GM12878 (cell line): ENCODE measurements at regions not wholly inside any gene's neighbourhood (a gene's known extent, or its start where the extent isn't known, plus 50 kb on each side); places are given as distances from the start of the nearest gene placed in this dataset.

Experiments used
- ATAC-seq: fragments of 200-7000 bp; cut with Tn5 transposase; 3 replicates; pipeline ENCODE4 v1.9.1; 2020; ENCODE audit warnings: mild to moderate bottlenecking, moderate library complexity
- BruUV-seq: library from RNA; stranded (reverse); fragments of 400-500 nt; replicated peaks from 2 replicates; lab custom pipeline; 2021; lab: Mats Ljungman, UMichigan
- CTCF ChIA-PET: fragments of 300-600 bp; sonication (Branson Sonifier 250); formaldehyde crosslinking; extraction: SDS; loops from one replicate; lab custom pipeline; 2021; ENCODE audit warnings: inconsistent platforms; lab: Yijun Ruan, JAX
- POLR2A ChIA-PET: fragments of 350-600 bp; formaldehyde crosslinking; extraction: SDS; loops from one replicate; lab custom pipeline; 2021; ENCODE audit warnings: inconsistent platforms; lab: Charles Lee
- RAD21 ChIA-PET: fragments of 300-600 bp; sonication (Branson Sonifier 250); formaldehyde crosslinking; loops from one replicate; lab custom pipeline; 2023; ENCODE audit warnings: antibody characterized with exemption; ENCODE audit not compliant: unreplicated experiment; lab: Charles Lee
- SMC1A ChIA-PET: fragments of 300-600 bp; sonication (Branson Sonifier 250); formaldehyde crosslinking; loops from one replicate; lab custom pipeline; 2023; ENCODE audit not compliant: unreplicated experiment, uncharacterized antibody; lab: Charles Lee
- DNase-seq: peaks from one replicate; pipeline ENCODE4 v3.0.0-alpha.2; 2011; ENCODE audit warnings: low read depth, low spot score
- FAIRE-seq: peaks from 3 replicates; lab custom pipeline; 2011; peaks lifted over from hg19 to GRCh38; lab: Jason Lieb, UNC
- H2AFZ ChIP-seq: 2 replicates; pipeline ENCODE4 v1.6.0; 2011; ENCODE audit warnings: low read depth, low read length, control low read depth; ENCODE audit not compliant: control insufficient read depth
- H3K27ac ChIP-seq: 2 replicates; pipeline ENCODE4 v1.5.1; 2011; ENCODE audit warnings: control low read depth; ENCODE audit not compliant: control insufficient read depth, insufficient read depth
- H3K27me3 ChIP-seq, 2 experiments: replicated peaks in 1 of 2; 2 replicates each; pipeline versions ENCODE4 v1.6.0 to v1.6.1; 2011; ENCODE audit warnings: low read length in 1 of 2; ENCODE audit not compliant: control insufficient read depth in 2 of 2, insufficient read depth in 2 of 2
- H3K36me3 ChIP-seq, 2 experiments: 2 replicates each; pipeline ENCODE4 v1.5.1; 2011; ENCODE audit warnings: low read length in 1 of 2; ENCODE audit not compliant: control insufficient read depth in 2 of 2, insufficient read depth in 2 of 2
- H3K4me1 ChIP-seq: 2 replicates; pipeline ENCODE4 v1.6.1; 2011; ENCODE audit warnings: mild to moderate bottlenecking, low read length, moderate library complexity, mixed read lengths; ENCODE audit not compliant: control insufficient read depth, insufficient read depth
- H3K4me2 ChIP-seq: 2 replicates; pipeline ENCODE4 v1.6.0; 2011; ENCODE audit warnings: control low read depth; ENCODE audit not compliant: control insufficient read depth, insufficient read depth
- H3K4me3 ChIP-seq: fragments of 200-600 bp; sonication (generic); 2 replicates; pipeline ENCODE4 v1.5.1; 2016
- H3K79me2 ChIP-seq: 2 replicates; pipeline ENCODE4 v1.6.0; 2011; ENCODE audit warnings: low read length; ENCODE audit not compliant: control insufficient read depth, insufficient read depth
- H3K9ac ChIP-seq: 2 replicates; pipeline ENCODE4 v1.8.0; 2011; ENCODE audit warnings: low read length, control low read depth, mixed read lengths; ENCODE audit not compliant: control insufficient read depth, insufficient read depth
- H3K9me3 ChIP-seq: replicated peaks from 3 replicates; pipeline ENCODE4 v1.5.1; 2011; ENCODE audit warnings: mild to moderate bottlenecking, low read length; ENCODE audit not compliant: control insufficient read depth, insufficient read depth
- H4K20me1 ChIP-seq: 2 replicates; pipeline ENCODE4 v1.6.0; 2011; ENCODE audit not compliant: control insufficient read depth, insufficient read depth
- EGR1 ChIP-seq, 2 experiments: IDR thresholded peaks; 1 replicate in 1 of 2; 2 replicates in 1 of 2; pipeline ENCODE4 v1.6.1; 2011 to 2012; ENCODE audit warnings: low read depth in 2 of 2, low read length in 2 of 2, borderline replicate concordance in 1 of 2, mild to moderate bottlenecking in 1 of 2, moderate library complexity in 1 of 2
- FOS ChIP-seq: IDR thresholded peaks from 3 replicates; pipeline ENCODE4 v1.6.1; 2011; ENCODE audit warnings: borderline replicate concordance; ENCODE audit not compliant: insufficient read length; ENCODE audit errors: extremely low read depth
- IKZF2 ChIP-seq, 2 experiments: fragments of 450-650 bp; IDR thresholded peaks; 2 replicates each; pipeline ENCODE4 v1.6.1; 2017; ENCODE audit warnings: mild to moderate bottlenecking in 2 of 2, moderate library complexity in 2 of 2
- KAT2A ChIP-seq: conservative IDR thresholded peaks from 2 replicates; pipeline ENCODE4 v1.6.1; 2011; ENCODE audit warnings: low read depth, low read length; ENCODE audit not compliant: control insufficient read depth
- KLF5 ChIP-seq: fragments of 450-650 bp; IDR thresholded peaks from 2 replicates; pipeline ENCODE4 v1.6.1; 2014; ENCODE audit warnings: mild to moderate bottlenecking; ENCODE audit not compliant: partially characterized antibody
- NFYA ChIP-seq: IDR thresholded peaks from 2 replicates; pipeline ENCODE4 v1.6.1; 2011; ENCODE audit warnings: low read depth, mild to moderate bottlenecking, low read length, improper control_type of control experiment, borderline replicate concordance
- NRF1 ChIP-seq: conservative IDR thresholded peaks from 2 replicates; pipeline ENCODE4 v1.6.1; 2011; ENCODE audit warnings: mild to moderate bottlenecking, low read depth, low read length, improper control_type of control experiment
- SMC3 ChIP-seq: IDR thresholded peaks from 2 replicates; pipeline ENCODE4 v1.6.1; 2011; ENCODE audit warnings: low read length, improper control_type of control experiment, borderline replicate concordance
- SP1 ChIP-seq: IDR thresholded peaks from one replicate; pipeline ENCODE4 v1.6.1; 2011; ENCODE audit warnings: low read depth, low read length
- ZNF207 ChIP-seq: fragments of 450-650 bp; IDR thresholded peaks from 2 replicates; pipeline ENCODE4 v1.6.1; 2014; ENCODE audit warnings: antibody characterized with exemption, mild to moderate bottlenecking, borderline replicate concordance
- WGBS: methylation state at CpG from one replicate; pipeline ENCODE4 v1.1.6; 2016; ENCODE audit warnings: low lambda C conversion rate; ENCODE audit not compliant: insufficient replicate concordance, insufficient coverage; ENCODE audit errors: missing lambda C conversion rate; 5-methylcytosine and 5-hydroxymethylcytosine counted together
- in situ Hi-C: fragments of 300-500 bp; cut with MboI; formaldehyde crosslinking; loops from 9 replicates; pipeline ENCODE4 v1.14.3; 2018; ENCODE audit warnings: mixed read lengths
- intact Hi-C: fragments of 100-400 bp; cut with micrococcal nuclease; formaldehyde crosslinking; loops from one replicate; pipeline ENCODE4 v1.14.2; 2022; ENCODE audit not compliant: unreplicated experiment
- TF ChIP-seq, protein P1 (sequence below): fragments of 450-650 bp; formaldehyde crosslinking; IDR thresholded peaks from 2 replicates; pipeline ENCODE4 v1.4.0; 2022; ENCODE audit warnings: mild to moderate bottlenecking, moderate library complexity
- TF ChIP-seq, protein P2 (sequence below): fragments of 150-350 bp; IDR thresholded peaks from 2 replicates; pipeline ENCODE4 v1.6.1; 2016; ENCODE audit warnings: low read depth, low read length
- TF ChIP-seq, protein P3 (sequence below): fragments of 450-650 bp; IDR thresholded peaks from 2 replicates; pipeline ENCODE4 v1.6.1; 2018; ENCODE audit warnings: mild to moderate bottlenecking, low read depth, moderate library complexity; ENCODE audit not compliant: partially characterized antibody

DNA sequence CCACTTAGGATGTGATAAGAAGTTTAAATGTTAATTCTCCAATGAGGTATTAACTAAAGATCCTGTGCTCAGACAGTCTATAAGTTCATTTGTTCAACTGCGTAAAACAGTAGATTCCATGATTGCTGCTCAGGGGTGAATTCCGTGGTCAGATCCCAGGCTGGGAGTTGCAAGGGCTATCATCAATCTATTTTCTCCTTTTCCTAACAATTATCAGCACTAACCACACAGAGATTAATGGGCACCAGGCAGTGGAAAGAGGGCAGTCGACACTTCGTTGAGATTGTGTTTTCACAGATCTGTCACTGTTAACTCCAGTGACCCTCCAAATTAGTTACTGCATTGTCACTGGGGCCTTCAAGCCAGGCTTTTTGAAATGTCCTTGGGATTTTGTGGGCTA lies 154.1 kb upstream of the SPRED2 start (continued):
- TF ChIP-seq, protein P1, sequence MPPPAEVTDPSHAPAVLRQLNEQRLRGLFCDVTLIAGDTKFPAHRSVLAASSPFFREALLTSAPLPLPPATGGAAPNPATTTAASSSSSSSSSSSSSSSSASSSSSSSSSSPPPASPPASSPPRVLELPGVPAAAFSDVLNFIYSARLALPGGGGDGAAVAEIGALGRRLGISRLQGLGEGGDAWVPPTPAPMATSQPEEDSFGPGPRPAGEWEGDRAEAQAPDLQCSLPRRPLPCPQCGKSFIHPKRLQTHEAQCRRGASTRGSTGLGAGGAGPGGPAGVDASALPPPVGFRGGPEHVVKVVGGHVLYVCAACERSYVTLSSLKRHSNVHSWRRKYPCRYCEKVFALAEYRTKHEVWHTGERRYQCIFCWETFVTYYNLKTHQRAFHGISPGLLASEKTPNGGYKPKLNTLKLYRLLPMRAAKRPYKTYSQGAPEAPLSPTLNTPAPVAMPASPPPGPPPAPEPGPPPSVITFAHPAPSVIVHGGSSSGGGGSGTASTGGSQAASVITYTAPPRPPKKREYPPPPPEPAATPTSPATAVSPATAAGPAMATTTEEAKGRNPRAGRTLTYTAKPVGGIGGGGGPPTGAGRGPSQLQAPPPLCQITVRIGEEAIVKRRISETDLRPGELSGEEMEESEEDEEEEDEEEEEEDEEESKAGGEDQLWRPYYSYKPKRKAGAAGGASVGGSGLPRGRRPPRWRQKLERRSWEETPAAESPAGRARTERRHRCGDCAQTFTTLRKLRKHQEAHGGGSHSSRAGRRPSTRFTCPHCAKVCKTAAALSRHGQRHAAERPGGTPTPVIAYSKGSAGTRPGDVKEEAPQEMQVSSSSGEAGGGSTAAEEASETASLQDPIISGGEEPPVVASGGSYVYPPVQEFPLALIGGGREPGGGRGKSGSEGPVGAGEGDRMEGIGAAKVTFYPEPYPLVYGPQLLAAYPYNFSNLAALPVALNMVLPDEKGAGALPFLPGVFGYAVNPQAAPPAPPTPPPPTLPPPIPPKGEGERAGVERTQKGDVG (CRISPR knock-in tag) = no peak
- TF ChIP-seq NRF1 = no peak
- TF ChIP-seq EGR1 (IDR thresholded peaks at IDR 0.05; ENCODE audit: borderline replicate concordance in 1 of 2, low read depth in 2 of 2, low read length in 2 of 2) = no peak
- TF ChIP-seq SMC3 = no peak
- TF ChIP-seq, all 136 proteins: peak for 0

DNA sequence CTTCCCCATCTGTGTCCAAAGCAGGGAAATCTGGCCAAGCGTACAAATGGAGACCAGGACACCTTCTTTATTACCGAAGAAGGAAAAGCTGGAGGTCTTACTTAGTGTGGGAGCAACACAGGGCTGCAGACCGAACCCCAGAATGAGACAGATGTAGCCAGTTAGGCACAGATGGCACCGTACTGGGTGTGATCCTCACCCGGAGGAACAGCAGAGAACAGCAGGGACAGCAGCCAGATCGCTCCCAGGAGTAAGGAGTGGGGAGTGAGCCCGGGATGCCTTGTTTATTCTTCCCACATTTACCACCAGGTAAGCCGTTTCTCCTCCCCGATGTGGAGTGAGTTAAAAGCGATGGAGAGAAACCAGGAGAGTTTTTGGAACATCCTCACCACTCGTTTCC lies 150.7 kb upstream of the SPRED2 start:
- Histone ChIP-seq H3K27ac (no peak overlapping the region), H3K27me3 (no peaks in the 10 kb centered on the region; a peak in 1 of 4 replicates), H3K4me1 (peaks cover 3% of the 10 kb centered on the region; the same call in 1 of the 2 replicates), H3K4me2 (no peak overlapping the region), H3K36me3 (no peaks in the 10 kb centered on the region), H4K20me1 (no peaks in the 10 kb centered on the region), H3K4me3 (no peak overlapping the region), H3K9me3 (no peaks in the 10 kb centered on the region; the same call in 2 of the 3 replicates), H2AFZ (no peak overlapping the region), H3K79me2 (no peaks in the 10 kb centered on the region), H3K9ac (no peak overlapping the region)
- BruUV-seq = no TSS peak
- ChIA-PET SMC1A (interaction anchor here (1.0 kb wide), 1 partner anchor 9 kb away, joined by 3 read pairs; no protein-coding TSS in a partner anchor), POLR2A (no interaction called here), RAD21 (no interaction called here), CTCF (interaction anchor here (1.0 to 1.2 kb wide), 2 partner anchors 9 to 519 kb away, joined by 3 read pairs; no protein-coding TSS in a partner anchor)
- DNase-seq (no peak), ATAC-seq (no peak), FAIRE-seq (no peak)
- in situ Hi-C loops = no loop called here
- WGBS = 46% methylated on average over 11 of the region's 11 CpGs
- intact Hi-C loops = no loop called here
- no peak for TF ChIP-seq IKZF2 (IDR thresholded peaks at IDR 0.05)
- no peak for TF ChIP-seq EGR1 (IDR thresholded peaks at IDR 0.05; ENCODE audit: borderline replicate concordance in 1 of 2, low read depth in 2 of 2, low read length in 2 of 2)
- TF ChIP-seq SP1 = no peak
- TF ChIP-seq, protein P2, sequence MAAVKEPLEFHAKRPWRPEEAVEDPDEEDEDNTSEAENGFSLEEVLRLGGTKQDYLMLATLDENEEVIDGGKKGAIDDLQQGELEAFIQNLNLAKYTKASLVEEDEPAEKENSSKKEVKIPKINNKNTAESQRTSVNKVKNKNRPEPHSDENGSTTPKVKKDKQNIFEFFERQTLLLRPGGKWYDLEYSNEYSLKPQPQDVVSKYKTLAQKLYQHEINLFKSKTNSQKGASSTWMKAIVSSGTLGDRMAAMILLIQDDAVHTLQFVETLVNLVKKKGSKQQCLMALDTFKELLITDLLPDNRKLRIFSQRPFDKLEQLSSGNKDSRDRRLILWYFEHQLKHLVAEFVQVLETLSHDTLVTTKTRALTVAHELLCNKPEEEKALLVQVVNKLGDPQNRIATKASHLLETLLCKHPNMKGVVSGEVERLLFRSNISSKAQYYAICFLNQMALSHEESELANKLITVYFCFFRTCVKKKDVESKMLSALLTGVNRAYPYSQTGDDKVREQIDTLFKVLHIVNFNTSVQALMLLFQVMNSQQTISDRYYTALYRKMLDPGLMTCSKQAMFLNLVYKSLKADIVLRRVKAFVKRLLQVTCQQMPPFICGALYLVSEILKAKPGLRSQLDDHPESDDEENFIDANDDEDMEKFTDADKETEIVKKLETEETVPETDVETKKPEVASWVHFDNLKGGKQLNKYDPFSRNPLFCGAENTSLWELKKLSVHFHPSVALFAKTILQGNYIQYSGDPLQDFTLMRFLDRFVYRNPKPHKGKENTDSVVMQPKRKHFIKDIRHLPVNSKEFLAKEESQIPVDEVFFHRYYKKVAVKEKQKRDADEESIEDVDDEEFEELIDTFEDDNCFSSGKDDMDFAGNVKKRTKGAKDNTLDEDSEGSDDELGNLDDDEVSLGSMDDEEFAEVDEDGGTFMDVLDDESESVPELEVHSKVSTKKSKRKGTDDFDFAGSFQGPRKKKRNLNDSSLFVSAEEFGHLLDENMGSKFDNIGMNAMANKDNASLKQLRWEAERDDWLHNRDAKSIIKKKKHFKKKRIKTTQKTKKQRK = no peak
- TF ChIP-seq, protein P3, sequence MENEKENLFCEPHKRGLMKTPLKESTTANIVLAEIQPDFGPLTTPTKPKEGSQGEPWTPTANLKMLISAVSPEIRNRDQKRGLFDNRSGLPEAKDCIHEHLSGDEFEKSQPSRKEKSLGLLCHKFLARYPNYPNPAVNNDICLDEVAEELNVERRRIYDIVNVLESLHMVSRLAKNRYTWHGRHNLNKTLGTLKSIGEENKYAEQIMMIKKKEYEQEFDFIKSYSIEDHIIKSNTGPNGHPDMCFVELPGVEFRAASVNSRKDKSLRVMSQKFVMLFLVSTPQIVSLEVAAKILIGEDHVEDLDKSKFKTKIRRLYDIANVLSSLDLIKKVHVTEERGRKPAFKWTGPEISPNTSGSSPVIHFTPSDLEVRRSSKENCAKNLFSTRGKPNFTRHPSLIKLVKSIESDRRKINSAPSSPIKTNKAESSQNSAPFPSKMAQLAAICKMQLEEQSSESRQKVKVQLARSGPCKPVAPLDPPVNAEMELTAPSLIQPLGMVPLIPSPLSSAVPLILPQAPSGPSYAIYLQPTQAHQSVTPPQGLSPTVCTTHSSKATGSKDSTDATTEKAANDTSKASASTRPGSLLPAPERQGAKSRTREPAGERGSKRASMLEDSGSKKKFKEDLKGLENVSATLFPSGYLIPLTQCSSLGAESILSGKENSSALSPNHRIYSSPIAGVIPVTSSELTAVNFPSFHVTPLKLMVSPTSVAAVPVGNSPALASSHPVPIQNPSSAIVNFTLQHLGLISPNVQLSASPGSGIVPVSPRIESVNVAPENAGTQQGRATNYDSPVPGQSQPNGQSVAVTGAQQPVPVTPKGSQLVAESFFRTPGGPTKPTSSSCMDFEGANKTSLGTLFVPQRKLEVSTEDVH = no peak
- no peak for TF ChIP-seq NRF1
- no peak for TF ChIP-seq ZNF207
- TF ChIP-seq KLF5 = no peak
- TF ChIP-seq FOS = no peak
- no peak for TF ChIP-seq NFYA
- no peak for TF ChIP-seq KAT2A
